IMR-90 (cell line): ENCODE measurements at regions not wholly inside any gene's neighbourhood (a gene's known extent, or its start where the extent isn't known, plus 50 kb on each side); places are given as distances from the start of the nearest gene placed in this dataset.

Experiments
- ATAC-seq: fragments of 200-7000 bp; cut with Tn5 transposase; 2 replicates; pipeline ENCODE4 v1.9.1; 2020; ENCODE audit warnings: low read depth, mild to moderate bottlenecking, moderate library complexity
- BruUV-seq: library from RNA; stranded (reverse); fragments of 400-500 nt; replicated peaks from 2 replicates; lab custom pipeline; 2021; lab: Mats Ljungman, UMichigan
- CTCF ChIA-PET: fragments of 300-600 bp; formaldehyde crosslinking; extraction: SDS; loops from one replicate; lab custom pipeline; 2021; ENCODE audit warnings: antibody characterized with exemption; lab: Yijun Ruan, JAX
- POLR2A ChIA-PET: fragments of 300-600 bp; sonication (Branson Sonifier 250); formaldehyde crosslinking; loops from one replicate; lab custom pipeline; 2022; ENCODE audit warnings: antibody characterized with exemption; ENCODE audit not compliant: unreplicated experiment; lab: Charles Lee
- DNase-seq: peaks from one replicate; pipeline ENCODE4 v3.0.0; 2013
- H2AFZ ChIP-seq: replicated peaks from 2 replicates; pipeline ENCODE3; 2013; ENCODE audit warnings: low read length, mild to moderate bottlenecking; ENCODE audit not compliant: poor library complexity
- H2AK5ac ChIP-seq: 2 replicates; pipeline ENCODE4 v1.6.1; 2013; ENCODE audit warnings: low read depth, low read length, inconsistent platforms
- H2AK9ac ChIP-seq: replicated peaks from 2 replicates; pipeline ENCODE3; 2013; ENCODE audit warnings: mild to moderate bottlenecking, low read depth, low read length, moderate library complexity; ENCODE audit not compliant: poor library complexity
- H2BK120ac ChIP-seq: 2 replicates; pipeline ENCODE4 v1.6.1; 2013; ENCODE audit warnings: low read depth, low read length, inconsistent platforms
- H2BK15ac ChIP-seq: 3 replicates; pipeline ENCODE4 v1.6.1; 2013; ENCODE audit warnings: low read depth, low read length, inconsistent platforms
- H2BK20ac ChIP-seq: 2 replicates; pipeline ENCODE4 v1.6.1; 2013; ENCODE audit warnings: low read depth, mild to moderate bottlenecking, inconsistent platforms, low read length, moderate library complexity
- H2BK5ac ChIP-seq: 2 replicates; pipeline ENCODE4 v1.6.1; 2013; ENCODE audit warnings: mild to moderate bottlenecking, low read depth, low read length, inconsistent platforms; ENCODE audit not compliant: poor library complexity, severe bottlenecking
- H3K14ac ChIP-seq: replicated peaks from 2 replicates; pipeline ENCODE4 v1.6.1; 2013; ENCODE audit warnings: low read depth, low read length, inconsistent platforms
- H3K18ac ChIP-seq: 2 replicates; pipeline ENCODE4 v1.6.1; 2013; ENCODE audit warnings: low read depth, low read length, control low read depth
- H3K23ac ChIP-seq: 2 replicates; pipeline ENCODE4 v1.6.1; 2013; ENCODE audit warnings: low read depth, low read length, inconsistent platforms
- H3K27ac ChIP-seq: 2 replicates; pipeline ENCODE4 v1.5.1; 2013; ENCODE audit warnings: mild to moderate bottlenecking, control low read depth, low read length; ENCODE audit not compliant: insufficient read depth
- H3K27me3 ChIP-seq: 2 replicates; pipeline ENCODE4 v1.6.1; 2013; ENCODE audit warnings: low read length; ENCODE audit not compliant: control insufficient read depth, insufficient read depth
- H3K36me3 ChIP-seq: 2 replicates; pipeline ENCODE4 v1.6.1; 2013; ENCODE audit warnings: low read length, mixed read lengths; ENCODE audit not compliant: control insufficient read depth, insufficient read depth
- H3K4ac ChIP-seq: 2 replicates; pipeline ENCODE4 v1.6.1; 2013; ENCODE audit warnings: low read depth, low read length, inconsistent platforms
- H3K4me1 ChIP-seq: 2 replicates; pipeline ENCODE4 v1.6.1; 2013; ENCODE audit warnings: low read length, mixed read lengths; ENCODE audit not compliant: control insufficient read depth, insufficient read depth
- H3K4me2 ChIP-seq: 2 replicates; pipeline ENCODE4 v1.6.1; 2013; ENCODE audit warnings: low read depth, mild to moderate bottlenecking, control low read depth, low read length, moderate library complexity
- H3K4me3 ChIP-seq: 2 replicates; pipeline ENCODE4 v1.5.1; 2013; ENCODE audit warnings: low read depth, mild to moderate bottlenecking, control low read depth, low read length, moderate library complexity; ENCODE audit not compliant: insufficient read depth
- H3K56ac ChIP-seq: 2 replicates; pipeline ENCODE4 v1.6.1; 2013; ENCODE audit warnings: low read length, inconsistent platforms; ENCODE audit not compliant: insufficient read depth; ENCODE audit errors: extremely low read depth
- H3K79me1 ChIP-seq, 2 experiments: 2 replicates each; pipeline ENCODE4 v1.6.1; 2013; ENCODE audit warnings: low read length in 2 of 2, inconsistent platforms in 1 of 2, low read depth in 1 of 2
- H3K9ac ChIP-seq: 2 replicates; pipeline ENCODE4 v1.6.1; 2013; ENCODE audit warnings: low read depth, low read length, control low read depth
- H3K9me1 ChIP-seq: 2 replicates; pipeline ENCODE4 v1.6.1; 2013; ENCODE audit warnings: low read length, inconsistent platforms; ENCODE audit not compliant: insufficient read depth
- H3K9me3 ChIP-seq: 2 replicates; pipeline ENCODE4 v1.6.1; 2013; ENCODE audit warnings: low read length; ENCODE audit not compliant: control insufficient read depth, insufficient read depth
- H4K20me1 ChIP-seq: 2 replicates; pipeline ENCODE4 v1.6.1; 2013; ENCODE audit warnings: low read length, inconsistent platforms; ENCODE audit not compliant: insufficient read depth
- H4K5ac ChIP-seq: 2 replicates; pipeline ENCODE4 v1.6.1; 2013; ENCODE audit warnings: mild to moderate bottlenecking, low read depth, low read length, control low read depth
- H4K8ac ChIP-seq, 2 experiments: 2 replicates each; pipeline ENCODE4 v1.6.1; 2013; ENCODE audit warnings: low read depth in 2 of 2, low read length in 2 of 2, control low read depth in 1 of 2, inconsistent platforms in 1 of 2
- H4K91ac ChIP-seq: 2 replicates; pipeline ENCODE4 v1.6.1; 2013; ENCODE audit warnings: low read depth, low read length, inconsistent platforms; ENCODE audit not compliant: insufficient read depth
- CTCF ChIP-seq: conservative IDR thresholded peaks from 2 replicates; pipeline ENCODE4 v1.5.1; 2012; ENCODE audit warnings: mild to moderate bottlenecking, low read depth, low read length, improper control_type of control experiment
- MAZ ChIP-seq: IDR thresholded peaks from 2 replicates; pipeline ENCODE4 v1.6.1; 2012; ENCODE audit warnings: low read depth, mild to moderate bottlenecking, low read length, improper control_type of control experiment, moderate library complexity, borderline replicate concordance
- NFE2L2 ChIP-seq: fragments of 150-350 bp; IDR thresholded peaks from 2 replicates; pipeline ENCODE4 v1.6.1; 2016; ENCODE audit warnings: low read depth, mild to moderate bottlenecking, low read length
- RCOR1 ChIP-seq: IDR thresholded peaks from 2 replicates; pipeline ENCODE4 v1.6.1; 2012; ENCODE audit warnings: mild to moderate bottlenecking, low read length, improper control_type of control experiment; ENCODE audit not compliant: insufficient replicate concordance
- RFX5 ChIP-seq: IDR thresholded peaks from 2 replicates; pipeline ENCODE4 v1.8.0; 2012; ENCODE audit warnings: low read depth, mild to moderate bottlenecking, low read length, moderate library complexity
- SMC3 ChIP-seq: fragments of 150-350 bp; IDR thresholded peaks from 2 replicates; pipeline ENCODE4 v1.6.1; 2016; ENCODE audit warnings: low read depth, mild to moderate bottlenecking, antibody characterized with exemption, low read length, moderate library complexity
- WGBS, 2 experiments: methylation state at CpG; one replicate each; pipeline versions ENCODE4 v1.1.5 to v1.1.7; 2013; ENCODE audit warnings: missing lambda C conversion rate in 2 of 2; ENCODE audit not compliant: insufficient read length in 1 of 2; ENCODE audit errors: extremely low coverage in 2 of 2; 5-methylcytosine and 5-hydroxymethylcytosine counted together
- dilution Hi-C: fragments of 300-500 bp; cut with HindIII; formaldehyde crosslinking; loops from one replicate; pipeline ENCODE4 v1.14.3; 2018; ENCODE audit warnings: low sequenced_read_pairs; ENCODE audit not compliant: unreplicated experiment
- in situ Hi-C: fragments of 300-500 bp; cut with MboI; formaldehyde crosslinking; loops from 3 replicates; pipeline ENCODE4 v1.14.3; 2019; ENCODE audit warnings: low sequenced_read_pairs, inconsistent platforms, mixed read lengths
- intact Hi-C: fragments of 100-400 bp; cut with micrococcal nuclease; formaldehyde crosslinking; loops from 2 replicates; pipeline ENCODE4 v1.10.0; 2022

GRCh38 chr7:25550149-25550548 lies 321.9 kb upstream of the NPVF start:
- BruUV-seq, result no TSS peak
- ChIA-PET CTCF (no interaction called here), POLR2A (no interaction called here)
- Histone ChIP-seq H3K9me1 (no peaks in the 10 kb centered on the region; the same call in 1 of the 2 replicates), H2AFZ (no peak overlapping the region), H2AK5ac (no peak overlapping the region), H2AK9ac (no peak overlapping the region), H4K91ac (no peak overlapping the region), H3K14ac (no peak overlapping the region), H3K36me3 (no peaks in the 10 kb centered on the region), H3K23ac (no peak overlapping the region), H4K5ac (no peak overlapping the region), H2BK20ac (no peak overlapping the region), H2BK15ac (no peak overlapping the region), H3K79me1 (no peaks in the 10 kb centered on the region), H3K9ac (no peak overlapping the region), H3K4me3 (no peak overlapping the region), H3K9me3 (no peaks in the 10 kb centered on the region), H3K4me1 (no peaks in the 10 kb centered on the region), H2BK5ac (no peak overlapping the region), H4K20me1 (no peaks in the 10 kb centered on the region), H2BK120ac (no peak overlapping the region), H3K27me3 (no peaks in the 10 kb centered on the region), H3K27ac (no peak overlapping the region), H3K56ac (no peak overlapping the region), H3K4ac (no peak overlapping the region), H4K8ac (no peak overlapping the region), H3K4me2 (no peak overlapping the region), H3K18ac (no peak overlapping the region)
- DNase-seq (no peak), ATAC-seq (no peak)
- in situ Hi-C loops, result no loop called here
- dilution Hi-C loops, result no loop called here
- no CpG with 5 or more reads among the region's 5 CpGs for WGBS, 2 experiments
- intact Hi-C loops, result no loop called here
- TF ChIP-seq SMC3 (no peak), RFX5 (no peak), MAZ (no peak), CTCF (no peak), RCOR1 (no peak), NFE2L2 (no peak)
